SU-DHL-6 (cell line): ENCODE measurements at regions not wholly inside any gene's neighbourhood (a gene's known extent, or its start where the extent isn't known, plus 50 kb on each side); places are given as distances from the start of the nearest gene placed in this dataset.

Source experiments
- H2AFZ ChIP-seq: fragments of 200-600 bp; sonication (generic); 2 replicates; pipeline ENCODE4 v1.6.1; 2014; ENCODE audit warnings: low read depth, mild to moderate bottlenecking, moderate library complexity, mixed read lengths, antibody characterized with exemption, low read length; ENCODE audit not compliant: severe bottlenecking
- H3F3A ChIP-seq: fragments of 200-600 bp; shearing (Covaris generic); 2 replicates; pipeline ENCODE4 v1.6.0; 2016; ENCODE audit warnings: antibody characterized with exemption, mild to moderate bottlenecking; ENCODE audit not compliant: insufficient read depth
- H3K27ac ChIP-seq: fragments of 200-600 bp; sonication (generic); 2 replicates; pipeline ENCODE4 v1.5.1; 2016; ENCODE audit warnings: low read depth, mild to moderate bottlenecking, low read length, moderate library complexity, mixed read lengths
- H3K27me3 ChIP-seq: fragments of 200-600 bp; sonication (generic), shearing (Covaris generic); 2 replicates; pipeline ENCODE4 v1.6.0; 2014; ENCODE audit warnings: mild to moderate bottlenecking, low read length
- H3K36me3 ChIP-seq: fragments of 200-600 bp; sonication (generic); 2 replicates; pipeline ENCODE4 v1.6.1; 2014; ENCODE audit warnings: mild to moderate bottlenecking, low read length, mixed read lengths
- H3K4me2 ChIP-seq: fragments of 300-600, 200-600 bp; shearing (Covaris generic), sonication (generic); 2 replicates; pipeline ENCODE4 v1.6.0; 2014; ENCODE audit warnings: low read length, low read depth, mild to moderate bottlenecking; ENCODE audit not compliant: poor library complexity, severe bottlenecking
- H3K4me3 ChIP-seq: fragments of 200-600 bp; sonication (generic); 2 replicates; pipeline ENCODE4 v1.5.1; 2014; ENCODE audit warnings: antibody characterized with exemption, low read length, mild to moderate bottlenecking, mixed read lengths; ENCODE audit not compliant: insufficient read depth, poor library complexity, severe bottlenecking
- H3K79me2 ChIP-seq: fragments of 200-600 bp; sonication (generic); 2 replicates; pipeline ENCODE4 v1.6.1; 2014; ENCODE audit warnings: mild to moderate bottlenecking, low read length, moderate library complexity; ENCODE audit not compliant: insufficient read depth
- H3K9ac ChIP-seq: fragments of 200-600 bp; sonication (generic); 2 replicates; pipeline ENCODE4 v1.7.0; 2014; ENCODE audit warnings: mild to moderate bottlenecking, low read length
- H3K9me2 ChIP-seq: fragments of 200-600 bp; sonication (generic); replicated peaks from 2 replicates; pipeline ENCODE4 v1.6.1; 2014; ENCODE audit warnings: low read length; ENCODE audit not compliant: insufficient read depth
- H3K9me3 ChIP-seq: fragments of 200-600 bp; sonication (generic); 2 replicates; pipeline ENCODE4 v1.6.1; 2014; ENCODE audit warnings: low read length, mixed read lengths; ENCODE audit not compliant: insufficient read depth
- H4K20me1 ChIP-seq: fragments of 200-600 bp; sonication (generic); 2 replicates; pipeline ENCODE4 v1.6.1; 2014; ENCODE audit warnings: low read depth, mild to moderate bottlenecking, antibody characterized with exemption, low read length, moderate library complexity, mixed read lengths
- CTCF ChIP-seq: fragments of 200-600 bp; sonication (generic); IDR thresholded peaks from one replicate; pipeline ENCODE4 v1.5.1; 2017; ENCODE audit warnings: antibody characterized with exemption, mild to moderate bottlenecking, low read length, moderate library complexity; ENCODE audit not compliant: insufficient read depth, poor library complexity, severe bottlenecking
- EZH2phosphoT487 ChIP-seq: fragments of 200-600 bp; sonication (generic), shearing (Covaris generic); conservative IDR thresholded peaks from 2 replicates; pipeline ENCODE4 v1.6.1; 2018; ENCODE audit warnings: mild to moderate bottlenecking, antibody characterized with exemption, low read length, moderate library complexity, mixed read lengths

DNA sequence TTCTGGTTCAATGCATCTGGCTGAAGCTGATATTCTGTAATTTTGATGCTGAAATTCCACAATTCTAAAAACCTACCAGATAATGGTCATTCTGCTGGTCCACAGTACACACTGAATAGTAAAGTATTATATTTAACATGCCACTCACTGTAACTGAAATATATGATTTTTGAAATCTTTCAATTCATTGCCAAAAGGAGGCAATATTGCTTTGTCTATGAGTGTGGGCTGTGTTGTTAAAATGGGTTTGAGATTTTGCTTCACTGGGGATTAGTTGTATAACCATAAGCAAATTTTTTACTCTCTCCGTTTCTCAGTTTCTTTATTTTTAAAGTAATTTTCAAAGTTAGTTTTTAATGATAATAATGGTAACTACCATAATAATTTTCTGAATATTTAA lies 1404.1 kb upstream of the IGFBP7 start:
- Histone ChIP-seq H3K36me3 (no peaks in the 10 kb centered on the region), H4K20me1 (no peaks in the 10 kb centered on the region), H3K27me3 (no peaks in the 10 kb centered on the region), H3K9me3 (no peaks in the 10 kb centered on the region), H2AFZ (no peak overlapping the region), H3K9ac (no peak overlapping the region), H3K27ac (no peak overlapping the region), H3K4me2 (no peak overlapping the region), H3K9me2 (no peaks in the 10 kb centered on the region), H3F3A (no peaks in the 10 kb centered on the region), H3K4me3 (no peak overlapping the region), H3K79me2 (no peaks in the 10 kb centered on the region)
- TF ChIP-seq EZH2phosphoT487 (no peak), CTCF (no peak)

GRCh38 chr4:58510652-58511051 lies 1400.5 kb upstream of the IGFBP7 start:
- Histone ChIP-seq H3K4me3 (no peak overlapping the region), H3K9me2 (no peaks in the 10 kb centered on the region), H3F3A (no peaks in the 10 kb centered on the region), H3K9me3 (no peaks in the 10 kb centered on the region), H3K36me3 (no peaks in the 10 kb centered on the region), H3K27me3 (no peaks in the 10 kb centered on the region), H4K20me1 (no peaks in the 10 kb centered on the region), H2AFZ (no peak overlapping the region), H3K79me2 (no peaks in the 10 kb centered on the region), H3K4me2 (no peak overlapping the region), H3K27ac (no peak overlapping the region), H3K9ac (no peak overlapping the region)
- no peak for TF ChIP-seq EZH2phosphoT487
- no peak for TF ChIP-seq CTCF

DNA sequence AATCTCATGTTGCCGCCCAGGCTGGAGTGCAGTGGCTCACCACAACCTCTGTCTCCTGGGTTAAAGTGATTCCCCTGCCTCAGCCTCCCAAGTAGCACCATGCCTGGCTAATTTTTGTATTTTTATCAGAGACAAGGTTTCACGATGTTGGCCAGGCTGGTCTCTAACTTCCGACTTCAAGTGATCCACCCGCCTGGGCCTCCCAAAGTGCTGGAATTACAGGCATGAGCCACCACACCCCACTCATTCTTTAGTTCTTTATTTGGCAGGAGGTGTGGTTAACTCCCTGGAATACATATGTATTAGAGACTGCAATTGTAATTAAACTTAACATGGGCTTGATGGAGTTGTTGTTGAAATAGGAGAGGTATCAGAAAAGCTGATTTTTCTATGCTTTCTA lies 1396.9 kb upstream of the IGFBP7 start:
- Histone ChIP-seq H3K27ac (no peak overlapping the region), H3K79me2 (no peaks in the 10 kb centered on the region), H3K9me3 (no peaks in the 10 kb centered on the region), H4K20me1 (no peaks in the 10 kb centered on the region), H3K27me3 (no peaks in the 10 kb centered on the region), H3K4me2 (no peak overlapping the region), H3K9me2 (no peaks in the 10 kb centered on the region), H3K36me3 (no peaks in the 10 kb centered on the region), H3K4me3 (no peak overlapping the region), H3K9ac (no peak overlapping the region), H3F3A (no peaks in the 10 kb centered on the region), H2AFZ (no peak overlapping the region)
- TF ChIP-seq CTCF: no peak
- no peak for TF ChIP-seq EZH2phosphoT487

- no peak overlapping the region for H3K9ac ChIP-seq
- no peaks in the 10 kb centered on the region for H4K20me1 ChIP-seq
- no peaks in the 10 kb centered on the region for H3K79me2 ChIP-seq
- H2AFZ ChIP-seq: no peak overlapping the region
- H3K9me3 ChIP-seq: no peaks in the 10 kb centered on the region
- H3K9me2 ChIP-seq: no peaks in the 10 kb centered on the region
- H3K27ac ChIP-seq: no peak overlapping the region
- no peak for TF ChIP-seq EZH2phosphoT487
- no peak for TF ChIP-seq CTCF
- no peaks in the 10 kb centered on the region for H3K36me3 ChIP-seq
- H3F3A ChIP-seq: no peaks in the 10 kb centered on the region
- no peak overlapping the region for H3K4me3 ChIP-seq
- H3K27me3 ChIP-seq: no peaks in the 10 kb centered on the region
- no peak overlapping the region for H3K4me2 ChIP-seq
Measured at GRCh38 chr4:58502839-58503238, 1392.7 kb upstream of the IGFBP7 start.
